AG20443 (cell line): ENCODE measurements at regions not wholly inside any gene's neighbourhood (a gene's known extent, or its start where the extent isn't known, plus 50 kb on each side); places are given as distances from the start of the nearest gene placed in this dataset.
"Not testable (repeated sequence)": the region's sequence is repeated elsewhere in the genome, so short reads cannot be mapped to it uniquely, and the experiment has no call there.

ENCODE experiments used
- DNase-seq: peaks from one replicate; pipeline ENCODE4 v3.0.0; 2012; ENCODE audit warnings: low spot score, mixed read lengths

GRCh38 chr20:48490961-48491831 is 336.6 kb downstream of the PREX1 start:
- no peak for DNase-seq

GRCh38 chr20:48490341-48490740 is 337.5 kb downstream of the PREX1 start:
- not testable (repeated sequence) for DNase-seq

DNA sequence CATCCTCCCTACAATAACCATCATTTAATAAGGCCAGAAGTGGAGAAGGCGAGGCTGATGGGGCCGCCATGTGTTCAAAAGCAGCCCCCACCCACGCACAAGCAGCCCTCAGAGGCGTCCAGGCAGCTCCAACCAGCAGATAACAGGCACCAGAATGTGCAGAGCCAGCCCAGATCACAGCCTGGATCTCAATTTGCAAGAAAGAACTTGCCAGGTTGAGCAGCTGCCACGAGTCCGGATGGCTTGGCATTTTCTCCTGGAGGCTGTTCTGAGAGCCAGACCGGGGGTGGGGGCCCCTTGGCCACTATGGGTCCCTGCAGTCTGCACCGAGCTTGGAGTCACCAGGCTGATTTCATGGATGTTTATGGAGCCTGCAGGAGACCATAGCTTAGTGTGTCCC is 338.1 kb downstream of the PREX1 start:
- no peak for DNase-seq

- DNase-seq: no peak
Observed at GRCh38 chr20:48489046-48489463, 338.7 kb downstream of the PREX1 start.

DNA sequence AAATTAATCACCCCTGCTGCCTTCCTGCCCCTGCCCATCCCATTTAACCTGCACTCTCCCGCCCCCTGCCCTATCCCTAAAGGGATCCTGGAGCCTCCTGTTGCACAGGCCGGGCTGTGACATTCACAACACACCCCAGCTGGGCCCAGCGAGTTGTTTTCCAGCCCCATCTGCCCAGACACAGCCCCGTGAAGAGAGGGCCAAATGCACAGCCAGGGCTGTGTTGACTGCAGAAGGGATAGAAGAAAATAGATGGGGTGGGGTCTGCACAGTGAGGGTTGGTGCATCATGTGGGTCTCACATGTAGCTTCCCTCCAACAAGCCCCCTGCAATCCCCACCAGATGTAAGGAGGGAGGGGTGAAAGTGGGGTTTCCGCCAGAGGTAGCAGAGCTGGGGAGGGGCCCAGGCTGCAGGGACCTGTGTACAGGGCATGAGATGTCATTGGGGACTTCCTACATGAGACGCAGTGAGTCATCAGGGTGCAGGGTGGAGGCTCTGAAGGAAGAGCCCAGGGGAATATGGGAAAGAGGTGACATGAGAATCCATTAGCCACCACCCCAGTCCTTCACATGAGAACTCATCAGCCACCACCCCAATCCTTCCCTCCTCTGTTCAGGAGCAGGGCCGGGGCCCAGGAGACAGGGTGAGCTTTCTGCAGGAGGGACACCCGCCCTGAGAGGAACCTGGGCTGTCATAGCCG is 339.3 kb downstream of the PREX1 start:
- DNase-seq: not testable (repeated sequence)

- no peak for DNase-seq
Observed at GRCh38 chr20:48486065-48486464, 341.7 kb downstream of the PREX1 start.

DNA sequence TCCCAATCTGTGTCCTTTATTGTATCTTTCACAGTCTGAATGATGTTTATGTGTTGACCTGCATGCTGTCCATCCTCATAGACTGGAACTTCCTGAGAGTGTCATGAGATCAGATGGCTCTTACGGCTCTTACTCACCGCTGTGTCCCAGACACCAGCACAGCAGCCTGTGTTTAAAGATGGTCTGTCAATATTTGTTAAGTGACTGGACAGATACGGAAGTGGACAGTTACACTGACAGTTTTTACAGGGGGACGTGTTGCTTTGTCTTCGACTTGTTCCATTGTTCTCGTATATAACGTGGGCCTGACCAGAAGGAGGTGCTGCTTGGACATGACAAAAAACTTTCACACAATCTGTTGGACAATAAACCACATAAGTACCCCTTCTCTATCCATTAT is 342.6 kb downstream of the PREX1 start:
- DNase-seq: not testable (repeated sequence)

DNA sequence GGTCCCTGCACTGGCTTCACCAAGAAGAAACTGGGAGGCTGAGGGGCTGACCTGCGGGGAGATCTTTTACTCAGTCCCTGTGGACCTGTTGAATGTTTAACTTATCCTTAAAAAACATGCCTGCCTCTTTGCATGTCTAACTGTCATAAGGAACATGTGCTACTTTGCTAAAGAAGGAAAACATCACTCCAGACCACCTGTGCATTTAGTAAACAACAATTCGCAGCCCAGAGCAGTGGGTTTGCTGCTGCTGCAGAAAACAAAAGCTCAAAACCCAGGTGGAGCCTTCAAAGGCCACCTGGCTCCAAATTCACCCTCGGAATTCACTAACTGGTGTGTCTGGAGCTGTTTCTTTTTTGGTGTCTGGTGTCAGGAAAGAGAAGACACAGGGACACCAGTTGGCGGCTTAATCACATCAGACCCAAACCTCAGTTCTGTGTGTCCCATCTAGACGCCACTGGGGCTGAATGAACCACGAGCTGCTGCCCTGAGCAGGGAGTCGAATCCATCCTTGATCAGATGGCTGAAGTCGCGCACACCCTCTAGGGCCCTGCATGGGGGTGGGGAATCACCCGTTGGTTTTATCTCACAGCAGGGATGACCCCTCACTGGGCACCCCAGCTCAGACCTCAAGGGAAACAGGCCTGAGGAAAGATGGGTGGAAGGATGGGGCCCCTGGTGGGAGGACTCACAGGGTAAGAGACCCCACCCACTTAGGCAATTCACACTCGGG is 344.3 kb downstream of the PREX1 start:
- DNase-seq: no peak

GRCh38 chr20:48482790-48483189 is 345.0 kb downstream of the PREX1 start:
- DNase-seq: no peak

- DNase-seq: no peak
Observed at GRCh38 chr20:48480216-48480772, 347.5 kb downstream of the PREX1 start.

DNA sequence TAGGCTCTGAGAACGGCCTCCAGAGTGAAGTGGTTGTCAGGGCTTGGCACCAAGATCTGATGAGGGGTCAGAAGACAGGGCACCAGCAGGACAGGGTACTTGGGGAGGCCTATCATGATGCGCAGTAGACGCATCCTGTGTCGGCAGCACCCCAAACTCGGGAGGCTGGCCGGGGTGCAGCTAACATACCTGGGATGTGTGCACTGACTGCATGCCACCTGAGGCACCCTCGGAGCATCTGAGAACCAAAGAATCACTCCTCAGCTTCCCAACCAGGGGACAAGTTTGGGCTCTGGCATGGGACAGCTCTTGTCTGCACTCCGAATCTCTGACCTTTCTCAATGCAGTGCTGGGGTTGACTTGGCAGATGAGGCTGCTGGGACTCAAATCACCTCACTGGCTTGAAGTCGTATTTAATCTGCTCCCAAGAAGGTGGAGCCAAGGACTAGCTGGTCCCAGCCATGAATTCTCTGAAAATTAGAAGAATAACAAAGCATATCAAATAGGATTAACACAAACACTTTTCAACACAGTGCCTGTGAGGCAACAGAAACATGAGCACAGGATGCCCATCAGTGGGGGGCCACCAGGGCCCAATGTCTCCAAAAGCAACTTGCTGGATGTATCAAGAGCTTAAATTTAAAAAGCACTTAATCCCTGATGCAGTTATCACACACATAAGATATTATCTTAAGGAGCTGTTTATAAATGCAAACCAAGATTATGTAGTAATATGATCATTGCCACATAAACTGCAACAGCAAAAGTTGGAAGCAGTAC is 348.8 kb downstream of the PREX1 start:
- no peak for DNase-seq

GRCh38 chr20:48478370-48478769 is 349.4 kb downstream of the PREX1 start:
- no peak for DNase-seq

DNA sequence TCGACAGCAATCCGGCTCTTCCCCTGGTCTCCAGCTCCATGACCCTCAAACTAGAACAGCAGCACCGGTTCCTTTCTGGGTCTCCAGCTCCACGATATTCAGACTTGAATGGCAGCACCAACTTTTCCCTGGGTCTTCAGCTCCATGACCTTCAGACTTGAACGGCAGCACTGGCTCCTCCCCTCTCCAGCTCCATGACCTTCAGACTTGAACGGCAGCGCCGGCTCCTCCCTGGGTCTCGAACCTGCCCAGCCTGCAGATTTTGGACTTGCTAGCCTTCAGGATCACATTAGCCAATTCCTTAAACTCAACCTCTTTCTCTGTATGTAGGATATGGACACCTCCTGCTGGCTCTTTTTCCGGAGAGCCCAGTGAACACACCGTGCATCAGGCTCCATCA is 350.9 kb downstream of the PREX1 start:
- no peak for DNase-seq

DNA sequence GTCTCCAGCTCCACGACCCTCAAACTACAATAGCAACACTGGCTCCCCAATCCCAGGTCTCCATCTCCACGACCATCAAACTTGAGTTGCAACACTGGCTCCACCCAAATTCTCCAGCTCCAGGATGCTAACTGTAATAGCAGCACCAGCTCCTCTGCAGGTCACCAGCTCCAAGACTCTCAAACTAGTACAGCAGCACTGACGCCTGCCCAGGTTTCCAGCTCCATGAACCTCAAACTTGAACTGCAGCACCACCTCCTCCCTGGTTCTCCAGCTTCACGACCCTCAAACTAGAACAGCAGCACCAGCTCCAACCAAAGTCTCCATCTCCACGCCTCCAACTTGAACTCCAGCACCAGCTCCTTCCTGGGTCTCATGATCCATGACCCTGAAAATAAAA is 353.8 kb downstream of the PREX1 start:
- no peak for DNase-seq

DNA sequence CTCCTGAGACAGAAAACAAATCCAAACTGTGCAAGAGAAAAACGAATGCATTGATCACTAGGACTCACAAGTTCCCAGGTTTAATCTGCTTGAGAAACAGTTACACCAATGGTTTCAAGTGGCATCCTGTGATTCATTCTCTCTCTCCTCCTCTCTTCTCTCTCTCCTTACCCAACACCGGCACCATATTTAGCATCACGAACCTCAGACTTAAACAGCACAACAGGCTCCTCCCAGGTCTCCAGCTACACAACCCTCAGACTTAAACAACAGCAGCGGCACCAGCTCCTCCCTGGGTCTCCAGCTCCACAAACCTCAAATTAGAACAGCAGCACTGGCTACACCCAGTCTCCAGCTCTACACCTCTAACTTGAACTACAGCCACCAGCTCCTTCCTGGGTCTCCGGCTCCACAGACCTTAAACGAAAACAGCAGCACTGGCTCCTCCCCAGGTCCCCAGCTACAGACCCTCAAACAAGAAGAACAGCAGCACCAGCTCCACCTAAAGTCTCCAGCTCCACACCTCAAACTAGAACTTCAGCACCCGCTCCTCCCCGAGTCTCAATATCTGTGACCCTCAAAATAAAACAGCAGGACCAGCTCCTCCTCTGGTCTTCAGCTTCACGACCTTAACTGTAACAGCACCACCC is 355.9 kb downstream of the PREX1 start:
- DNase-seq: no peak

GRCh38 chr20:48471176-48471575 is 356.6 kb downstream of the PREX1 start:
- DNase-seq: no peak

DNA sequence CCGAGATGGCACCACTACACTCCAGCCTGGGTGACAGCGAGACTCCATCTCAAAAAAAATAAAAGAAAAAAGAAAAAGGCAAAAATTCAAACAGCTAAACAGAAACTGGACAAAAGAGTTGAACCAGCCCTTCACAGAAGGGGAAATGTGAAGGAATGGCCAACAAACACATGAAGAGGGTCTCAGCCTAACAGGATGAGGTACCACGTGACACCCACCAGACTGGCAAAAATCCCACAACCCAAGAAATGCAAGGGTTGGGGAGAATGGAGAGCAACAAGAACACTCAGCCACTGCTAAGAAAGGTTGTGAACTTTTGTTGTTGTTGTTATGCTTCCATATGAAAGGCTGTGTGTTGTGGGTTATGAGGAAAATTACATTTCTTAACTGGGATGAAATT is 357.7 kb downstream of the PREX1 start:
- no peak for DNase-seq

DNA sequence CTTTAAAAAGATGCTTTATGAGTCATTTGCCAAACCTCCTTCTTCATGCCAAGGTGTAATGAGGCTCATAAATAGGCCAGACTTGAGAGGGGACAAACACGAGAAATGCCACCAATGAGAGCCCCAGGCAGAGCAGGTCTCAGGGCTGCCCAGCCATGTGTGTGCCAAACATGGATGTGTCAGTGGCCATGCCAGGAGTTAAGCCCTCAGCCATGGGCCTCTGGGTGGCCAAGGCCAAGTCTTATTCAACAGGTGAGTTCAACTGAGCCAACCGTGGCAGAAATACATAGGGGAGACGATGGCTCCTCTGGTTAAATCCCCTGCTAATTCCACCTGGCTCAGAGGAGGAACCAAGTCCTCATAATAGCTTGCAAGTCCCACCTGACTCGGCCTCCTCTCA is 358.8 kb downstream of the PREX1 start:
- DNase-seq: no peak

DNA sequence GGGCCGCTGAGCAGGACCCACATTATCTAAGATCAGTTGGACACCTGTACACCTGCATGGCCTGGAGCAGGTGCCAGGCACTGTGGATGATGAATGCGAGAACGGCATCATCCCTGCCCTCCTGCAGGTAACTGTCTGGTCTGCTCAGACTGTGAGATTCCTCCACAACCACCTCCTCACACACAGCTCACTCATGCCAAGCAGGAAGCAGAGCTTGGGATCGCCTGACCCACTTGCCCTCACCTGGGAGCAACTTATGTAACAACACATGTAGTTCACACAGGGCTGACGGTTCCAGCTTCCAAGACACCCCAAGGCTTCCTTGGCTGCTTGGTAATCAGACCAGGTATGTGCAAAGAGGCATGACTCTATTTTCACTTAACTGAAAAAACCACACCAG is 359.2 kb downstream of the PREX1 start:
- DNase-seq: no peak

DNA sequence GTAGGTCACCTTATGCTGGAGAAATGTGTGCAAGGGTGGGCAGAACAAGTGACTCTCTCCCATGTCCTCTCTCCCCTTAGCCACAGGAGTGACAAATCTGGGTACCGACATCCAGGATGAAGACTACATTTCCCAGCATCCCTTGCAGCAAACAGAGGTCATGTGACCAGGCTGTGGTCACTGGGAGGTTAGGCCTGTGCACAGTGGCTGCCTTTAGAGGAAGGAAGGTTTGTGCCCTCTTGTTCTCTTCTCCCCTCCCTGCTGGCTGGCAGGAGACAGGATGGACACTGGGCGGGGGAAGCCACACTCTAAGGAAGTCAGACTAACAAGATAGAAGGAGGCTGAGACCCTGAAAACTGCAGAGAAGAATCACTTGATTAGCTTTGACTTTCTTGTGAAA is 360.2 kb downstream of the PREX1 start:
- no peak for DNase-seq

DNA sequence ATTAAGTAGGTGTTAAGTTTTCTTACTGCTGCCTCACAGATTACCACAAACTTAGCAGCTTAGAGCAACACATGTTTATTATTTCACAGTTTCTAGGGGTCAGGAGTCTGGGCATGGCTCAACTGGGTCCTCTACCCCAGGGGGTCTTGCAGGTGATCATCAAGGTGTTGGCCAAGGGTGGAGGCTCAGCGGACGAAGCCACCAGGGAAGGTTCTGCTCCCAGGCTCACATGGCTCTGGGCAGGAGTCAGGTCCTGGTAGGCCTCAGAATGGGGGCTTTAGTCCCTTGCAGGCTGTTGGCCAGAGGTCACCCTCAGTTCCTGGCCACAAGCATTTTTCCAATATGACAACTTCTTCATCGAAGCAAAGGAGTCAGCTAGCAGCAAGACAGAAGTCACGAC is 362.5 kb downstream of the PREX1 start:
- no peak for DNase-seq
